Lung (tissue), 11 donors: ENCODE measurements at regions not wholly inside any gene's neighbourhood (a gene's known extent, or its start where the extent isn't known, plus 50 kb on each side); places are given as distances from the start of the nearest gene placed in this dataset.
"Not testable (repeated sequence)": the region's sequence is repeated elsewhere in the genome, so short reads cannot be mapped to it uniquely, and the experiment has no call there.

Experiments
- ATAC-seq: fragments of 200-7000 bp; cut with Tn5 transposase; one replicate; pipeline ENCODE4 v1.9.1; 2020; ENCODE audit warnings: moderate number of reproducible peaks; ENCODE audit not compliant: insufficient read depth, low FRiP score
- DNase-seq, 3 donors: peaks; one replicate each; pipeline ENCODE4 v3.0.0-alpha.2; 2013 to 2017
- H3K27ac ChIP-seq, 2 donors: one replicate each; pipeline ENCODE4 v1.5.1; 2013; ENCODE audit warnings: mild to moderate bottlenecking in 2 of 2, moderate library complexity in 2 of 2, control low read depth in 1 of 2, inconsistent platforms in 1 of 2, low read depth in 1 of 2, low read length in 1 of 2
- H3K27me3 ChIP-seq, 3 donors: one replicate each; pipeline ENCODE4 v1.5.1; 2013; ENCODE audit warnings: low read length in 2 of 3; ENCODE audit not compliant: control insufficient read depth in 3 of 3, insufficient read depth in 3 of 3
- H3K36me3 ChIP-seq, 4 donors: one replicate each; pipeline ENCODE4 v1.5.1; 2013; ENCODE audit warnings: low read length in 4 of 4, mild to moderate bottlenecking in 1 of 4, moderate library complexity in 1 of 4; ENCODE audit not compliant: control insufficient read depth in 4 of 4, insufficient read depth in 4 of 4
- H3K4me1 ChIP-seq, 5 donors: one replicate each; pipeline ENCODE4 v1.5.1; 2013; ENCODE audit warnings: low read length in 5 of 5, mild to moderate bottlenecking in 2 of 5, moderate library complexity in 1 of 5; ENCODE audit not compliant: control insufficient read depth in 5 of 5, insufficient read depth in 5 of 5
- H3K4me3 ChIP-seq: one replicate; pipeline ENCODE4 v1.5.1; 2013; ENCODE audit warnings: mild to moderate bottlenecking, control low read depth, moderate library complexity
- H3K9ac ChIP-seq, 2 donors: one replicate each; pipeline ENCODE4 v1.5.1; 2013; ENCODE audit warnings: low read length in 2 of 2, control low read depth in 1 of 2; ENCODE audit not compliant: insufficient read depth in 1 of 2
- H3K9me3 ChIP-seq, 4 donors: one replicate each; pipeline ENCODE4 v1.5.1; 2013; ENCODE audit warnings: low read length in 3 of 4, mild to moderate bottlenecking in 1 of 4, moderate library complexity in 1 of 4; ENCODE audit not compliant: control insufficient read depth in 4 of 4, insufficient read depth in 3 of 4
- CTCF ChIP-seq: IDR thresholded peaks from 2 replicates; pipeline ENCODE4 v1.5.1; 2012; ENCODE audit warnings: mild to moderate bottlenecking; ENCODE audit errors: control extremely low read depth, extremely low read depth
- WGBS, 2 donors: extraction: QIAGEN DNeasy Blood & Tissue Kit; methylation state at CpG; one replicate each; pipeline ENCODE4 v1.1.7; 2013; 5-methylcytosine and 5-hydroxymethylcytosine counted together
- donor health status: control.
- donor health status: control.
- donor health status: Bipolar disorder and iron deficiency.
- donor health status: healthy.
- donor health status: DM: yes; HTN: yes; CAD: no.

- WGBS, 2 donors = 71 to 79% methylated on average over 4 of the region's 4 CpGs
- H3K9ac ChIP-seq = no peak overlapping the region
- H3K9me3 ChIP-seq = no peaks in the 10 kb centered on the region
- no peak overlapping the region for H3K4me3 ChIP-seq
- no peak overlapping the region for H3K27ac ChIP-seq
- H3K4me1 ChIP-seq = peaks cover 0 to 32% (median 27%) of the 10 kb centered on the region in 5 donors
- H3K27me3 ChIP-seq = peaks cover 0 to 2% (median 0%) of the 10 kb centered on the region in 3 donors
- TF ChIP-seq CTCF = no peak
- H3K36me3 ChIP-seq = no peaks in the 10 kb centered on the region
- ATAC-seq = peak; percentile 21
- DNase-seq = peak in 1 of 3 donors; percentile 66
Observed at GRCh38 chr20:58573986-58574385, 58.8 kb upstream of the APCDD1L start.

- Histone ChIP-seq H3K4me1 (peaks cover 0 to 40% (median 27%) of the 10 kb centered on the region in 5 donors), H3K27ac (no peak overlapping the region), H3K27me3 (peaks cover 0 to 2% (median 0%) of the 10 kb centered on the region in 3 donors), H3K4me3 (no peak overlapping the region), H3K9ac (no peak overlapping the region), H3K9me3 (no peaks in the 10 kb centered on the region), H3K36me3 (no peaks in the 10 kb centered on the region)
- no peak for TF ChIP-seq CTCF
- WGBS, 2 donors = 75 to 89% methylated on average over 9 of the region's 9 CpGs
- no peak for ATAC-seq
- DNase-seq = peak in 1 of 3 donors; percentile 18
Observed at GRCh38 chr20:58573257-58573656, 58.1 kb upstream of the APCDD1L start.

- 66 to 77% methylated on average over 4 of the region's 4 CpGs for WGBS, 2 donors
- H3K9me3 ChIP-seq, ATAC-seq, DNase-seq, H3K9ac ChIP-seq, H3K4me3 ChIP-seq, H3K27ac ChIP-seq, H3K36me3 ChIP-seq, H3K27me3 ChIP-seq: not testable (repeated sequence)
- H3K4me1 ChIP-seq = peaks cover 0 to 48% (median 27%) of the 10 kb centered on the region in 5 donors
Observed at GRCh38 chr20:58572428-58572763, 57.2 kb upstream of the APCDD1L start.

GRCh38 chr20:58571693-58572427 lies 56.7 kb upstream of the APCDD1L start:
- TF ChIP-seq CTCF = no peak
- 58 to 69% methylated on average over 16 of the region's 16 CpGs for WGBS, 2 donors
- no peaks in the 10 kb centered on the region for H3K36me3 ChIP-seq
- no peak overlapping the region for H3K4me3 ChIP-seq
- H3K27ac ChIP-seq = no peak overlapping the region
- ATAC-seq = no peak
- H3K9me3 ChIP-seq = no peaks in the 10 kb centered on the region
- H3K9ac ChIP-seq = no peak overlapping the region
- no peaks in the 10 kb centered on the region for H3K27me3 ChIP-seq
- peaks cover 0 to 51% (median 27%) of the 10 kb centered on the region in 5 donors for H3K4me1 ChIP-seq
- peak; percentile 70 to 79 (median 74) for DNase-seq
